ENCODE measurements at regions not wholly inside any gene's neighbourhood (a gene's known extent, or its start where the extent isn't known, plus 50 kb on each side); places are given as distances from the start of the nearest gene placed in this dataset.

GRCh38 chr12:114588061-114588460, 95.9 kb downstream of the TBX3 start:
- Histone ChIP-seq H3K36me3 (ENCODE audit: control insufficient read depth, insufficient read depth, low read length) (no peaks in the 10 kb centered on the region), H3K4me3 (ENCODE audit: low read depth, low read length) (no peak overlapping the region), H3K27me3 (ENCODE audit: control insufficient read depth, insufficient read depth, low read length) (no peaks in the 10 kb centered on the region), H3K27ac (no peak overlapping the region), H3K4me2 (ENCODE audit: low read length) (no peak overlapping the region), H3K9me3 (ENCODE audit: control insufficient read depth, low read length) (no peaks in the 10 kb centered on the region), H3K9ac (no peak overlapping the region), H3K4me1 (no peaks in the 10 kb centered on the region), H2AFZ (no peak overlapping the region), H3K79me2 (no peaks in the 10 kb centered on the region)
- no peak for TF ChIP-seq CTCF (IDR thresholded peaks at IDR 0.05)

GRCh38 chr12:114580306-114580705, 103.7 kb downstream of the TBX3 start:
- H3K36me3 ChIP-seq (ENCODE audit: control insufficient read depth, insufficient read depth, low read length): no peaks in the 10 kb centered on the region
- H3K9me3 ChIP-seq (ENCODE audit: control insufficient read depth, low read length): no peaks in the 10 kb centered on the region
- H3K4me1 ChIP-seq: no peaks in the 10 kb centered on the region
- no peak overlapping the region for H2AFZ ChIP-seq
- no peak overlapping the region for H3K27ac ChIP-seq
- no peak overlapping the region for H3K4me3 ChIP-seq (ENCODE audit: low read depth, low read length)
- no peaks in the 10 kb centered on the region for H3K79me2 ChIP-seq
- no peak overlapping the region for H3K4me2 ChIP-seq (ENCODE audit: low read length)
- no peak overlapping the region for H3K9ac ChIP-seq
- no peaks in the 10 kb centered on the region for H3K27me3 ChIP-seq (ENCODE audit: control insufficient read depth, insufficient read depth, low read length)
- no peak for TF ChIP-seq CTCF (IDR thresholded peaks at IDR 0.05)

GRCh38 chr12:114579389-114579788, 104.6 kb downstream of the TBX3 start:
- no peak overlapping the region for H2AFZ ChIP-seq
- no peaks in the 10 kb centered on the region for H3K36me3 ChIP-seq (ENCODE audit: control insufficient read depth, insufficient read depth, low read length)
- no peak overlapping the region for H3K27ac ChIP-seq
- H3K79me2 ChIP-seq: no peaks in the 10 kb centered on the region
- no peak for TF ChIP-seq CTCF (IDR thresholded peaks at IDR 0.05)
- no peak overlapping the region for H3K9ac ChIP-seq
- H3K4me2 ChIP-seq (ENCODE audit: low read length): no peak overlapping the region
- H3K27me3 ChIP-seq (ENCODE audit: control insufficient read depth, insufficient read depth, low read length): no peaks in the 10 kb centered on the region
- H3K9me3 ChIP-seq (ENCODE audit: control insufficient read depth, low read length): no peaks in the 10 kb centered on the region
- H3K4me1 ChIP-seq: no peaks in the 10 kb centered on the region
- no peak overlapping the region for H3K4me3 ChIP-seq (ENCODE audit: low read depth, low read length)

GRCh38 chr12:114562654-114563053, 121.3 kb downstream of the TBX3 start:
- H3K4me3 ChIP-seq (ENCODE audit: low read depth, low read length): no peak overlapping the region
- H3K9ac ChIP-seq: no peak overlapping the region
- H3K27me3 ChIP-seq (ENCODE audit: control insufficient read depth, insufficient read depth, low read length): no peaks in the 10 kb centered on the region
- no peak overlapping the region for H3K4me2 ChIP-seq (ENCODE audit: low read length)
- no peaks in the 10 kb centered on the region for H3K79me2 ChIP-seq
- H3K4me1 ChIP-seq: no peaks in the 10 kb centered on the region
- no peaks in the 10 kb centered on the region for H3K9me3 ChIP-seq (ENCODE audit: control insufficient read depth, low read length)
- no peak overlapping the region for H2AFZ ChIP-seq
- no peak overlapping the region for H3K27ac ChIP-seq
- no peak for TF ChIP-seq CTCF (IDR thresholded peaks at IDR 0.05)
- H3K36me3 ChIP-seq (ENCODE audit: control insufficient read depth, insufficient read depth, low read length): no peaks in the 10 kb centered on the region

GRCh38 chr12:114555451-114555850, 128.5 kb downstream of the TBX3 start:
- TF ChIP-seq CTCF (IDR thresholded peaks at IDR 0.05): no peak
- H3K9ac ChIP-seq: no peak overlapping the region
- H3K27me3 ChIP-seq (ENCODE audit: control insufficient read depth, insufficient read depth, low read length): no peaks in the 10 kb centered on the region
- H3K27ac ChIP-seq: no peak overlapping the region
- no peak overlapping the region for H2AFZ ChIP-seq
- H3K79me2 ChIP-seq: no peaks in the 10 kb centered on the region
- H3K4me2 ChIP-seq (ENCODE audit: low read length): no peak overlapping the region
- no peaks in the 10 kb centered on the region for H3K4me1 ChIP-seq
- H3K4me3 ChIP-seq (ENCODE audit: low read depth, low read length): no peak overlapping the region
- H3K36me3 ChIP-seq (ENCODE audit: control insufficient read depth, insufficient read depth, low read length): no peaks in the 10 kb centered on the region
- H3K9me3 ChIP-seq (ENCODE audit: control insufficient read depth, low read length): no peaks in the 10 kb centered on the region
